Panc1 (cell line): ENCODE measurements at regions not wholly inside any gene's neighbourhood (a gene's known extent, or its start where the extent isn't known, plus 50 kb on each side); places are given as distances from the start of the nearest gene placed in this dataset.

Experiments
- ATAC-seq: fragments of 200-7000 bp; cut with Tn5 transposase; 2 replicates; pipeline ENCODE4 v1.9.1; 2020; ENCODE audit warnings: mild to moderate bottlenecking, moderate library complexity
- BruUV-seq: library from RNA; stranded (reverse); fragments of 400-500 nt; replicated peaks from 2 replicates; lab custom pipeline; 2021; lab: Mats Ljungman, UMichigan
- CTCF ChIA-PET: fragments of 300-600 bp; sonication (Branson Sonifier 250); formaldehyde crosslinking; loops from one replicate; lab custom pipeline; 2022; ENCODE audit warnings: antibody characterized with exemption; lab: Charles Lee
- POLR2A ChIA-PET: fragments of 300-600 bp; sonication (Branson Sonifier 250); formaldehyde crosslinking; loops from one replicate; lab custom pipeline; 2022; ENCODE audit warnings: antibody characterized with exemption; lab: Charles Lee
- DNase-seq: peaks from one replicate; pipeline ENCODE4 v3.0.0-alpha.2; 2010; ENCODE audit warnings: low read depth, low spot score
- H3K27ac ChIP-seq: 2 replicates; pipeline ENCODE4 v1.5.1; 2011; ENCODE audit warnings: mild to moderate bottlenecking, low read length, inconsistent platforms
- H3K27me3 ChIP-seq: fragments of 200-500 bp; sonication (Bioruptor generic); 2 replicates; pipeline ENCODE4 v1.6.0; 2014; ENCODE audit warnings: low read length, inconsistent platforms; ENCODE audit not compliant: control insufficient read depth, insufficient read depth
- H3K36me3 ChIP-seq: fragments of 200-500 bp; sonication (Bioruptor generic); 2 replicates; pipeline ENCODE4 v1.5.1; 2014; ENCODE audit warnings: inconsistent platforms, mild to moderate bottlenecking, low read length, moderate library complexity; ENCODE audit not compliant: control insufficient read depth, insufficient read depth
- H3K4me1 ChIP-seq: 2 replicates; pipeline ENCODE4 v1.5.1; 2011; ENCODE audit warnings: inconsistent platforms, mild to moderate bottlenecking, low read length, moderate library complexity; ENCODE audit not compliant: control insufficient read depth, insufficient read depth
- H3K4me3 ChIP-seq, 2 experiments: 2 replicates each; pipeline ENCODE4 v1.5.1; 2011 to 2012; ENCODE audit warnings: low read depth in 2 of 2, low read length in 2 of 2, mild to moderate bottlenecking in 2 of 2, inconsistent platforms in 1 of 2, moderate library complexity in 1 of 2
- H3K9me3 ChIP-seq: fragments of 200-500 bp; sonication (Bioruptor generic); 2 replicates; pipeline ENCODE4 v1.5.1; 2014; ENCODE audit warnings: low read depth, mild to moderate bottlenecking, inconsistent platforms, low read length, moderate library complexity; ENCODE audit not compliant: control insufficient read depth, insufficient read depth
- CTCF ChIP-seq: fragments of 450-650 bp; IDR thresholded peaks from 2 replicates; pipeline ENCODE4 v1.5.1; 2017; ENCODE audit warnings: mild to moderate bottlenecking
- POLR2AphosphoS5 ChIP-seq: IDR thresholded peaks from 2 replicates; pipeline ENCODE4 v1.6.1; 2012; ENCODE audit warnings: mild to moderate bottlenecking, low read depth, low read length, moderate library complexity
- SIN3A ChIP-seq: IDR thresholded peaks from 2 replicates; pipeline ENCODE4 v1.6.1; 2012; ENCODE audit warnings: low read depth, mild to moderate bottlenecking, low read length, moderate library complexity, borderline replicate concordance; ENCODE audit not compliant: insufficient read depth
- TCF7L2 ChIP-seq: IDR thresholded peaks from 2 replicates; pipeline ENCODE4 v1.6.1; 2011; ENCODE audit warnings: mild to moderate bottlenecking, low read depth, low read length, inconsistent platforms
- in situ Hi-C: cut with HindIII; loops from 2 replicates; pipeline ENCODE4 v1.10.0; 2016; ENCODE audit warnings: low sequenced_read_pairs, low pct_unique_long_range_greater_than_20kb
- intact Hi-C: fragments of 100-400 bp; cut with micrococcal nuclease; formaldehyde crosslinking; loops from one replicate; pipeline ENCODE4 v1.10.0; 2022; ENCODE audit not compliant: unreplicated experiment
- TF ChIP-seq, protein P1 (sequence below), 2 experiments: IDR thresholded peaks; 2 replicates each; pipeline ENCODE4 v1.6.1; 2011 to 2012; ENCODE audit warnings: low read depth in 2 of 2, control low read depth in 1 of 2, low read length in 1 of 2, mild to moderate bottlenecking in 1 of 2, moderate library complexity in 1 of 2; ENCODE audit not compliant: insufficient read depth in 1 of 2

- intact Hi-C loops = no loop called here
- in situ Hi-C loops = no loop called here
- ATAC-seq = no peak
- POLR2A ChIA-PET = no interaction called here
- Histone ChIP-seq H3K36me3 (no peaks in the 10 kb centered on the region), H3K9me3 (no peaks in the 10 kb centered on the region), H3K4me1 (no peaks in the 10 kb centered on the region), H3K27ac (no peak overlapping the region), H3K4me3 (no peak overlapping the region), H3K27me3 (no peaks in the 10 kb centered on the region)
- CTCF ChIA-PET = interaction anchor here (0.7 kb wide), 1 partner anchor 11 kb away, joined by 14 read pairs; no protein-coding TSS in a partner anchor
- no TSS peak for BruUV-seq
- no peak for DNase-seq
- TF ChIP-seq POLR2AphosphoS5 (no peak), SIN3A (no peak), TCF7L2 (no peak), CTCF (no peak)
- TF ChIP-seq, protein P1, sequence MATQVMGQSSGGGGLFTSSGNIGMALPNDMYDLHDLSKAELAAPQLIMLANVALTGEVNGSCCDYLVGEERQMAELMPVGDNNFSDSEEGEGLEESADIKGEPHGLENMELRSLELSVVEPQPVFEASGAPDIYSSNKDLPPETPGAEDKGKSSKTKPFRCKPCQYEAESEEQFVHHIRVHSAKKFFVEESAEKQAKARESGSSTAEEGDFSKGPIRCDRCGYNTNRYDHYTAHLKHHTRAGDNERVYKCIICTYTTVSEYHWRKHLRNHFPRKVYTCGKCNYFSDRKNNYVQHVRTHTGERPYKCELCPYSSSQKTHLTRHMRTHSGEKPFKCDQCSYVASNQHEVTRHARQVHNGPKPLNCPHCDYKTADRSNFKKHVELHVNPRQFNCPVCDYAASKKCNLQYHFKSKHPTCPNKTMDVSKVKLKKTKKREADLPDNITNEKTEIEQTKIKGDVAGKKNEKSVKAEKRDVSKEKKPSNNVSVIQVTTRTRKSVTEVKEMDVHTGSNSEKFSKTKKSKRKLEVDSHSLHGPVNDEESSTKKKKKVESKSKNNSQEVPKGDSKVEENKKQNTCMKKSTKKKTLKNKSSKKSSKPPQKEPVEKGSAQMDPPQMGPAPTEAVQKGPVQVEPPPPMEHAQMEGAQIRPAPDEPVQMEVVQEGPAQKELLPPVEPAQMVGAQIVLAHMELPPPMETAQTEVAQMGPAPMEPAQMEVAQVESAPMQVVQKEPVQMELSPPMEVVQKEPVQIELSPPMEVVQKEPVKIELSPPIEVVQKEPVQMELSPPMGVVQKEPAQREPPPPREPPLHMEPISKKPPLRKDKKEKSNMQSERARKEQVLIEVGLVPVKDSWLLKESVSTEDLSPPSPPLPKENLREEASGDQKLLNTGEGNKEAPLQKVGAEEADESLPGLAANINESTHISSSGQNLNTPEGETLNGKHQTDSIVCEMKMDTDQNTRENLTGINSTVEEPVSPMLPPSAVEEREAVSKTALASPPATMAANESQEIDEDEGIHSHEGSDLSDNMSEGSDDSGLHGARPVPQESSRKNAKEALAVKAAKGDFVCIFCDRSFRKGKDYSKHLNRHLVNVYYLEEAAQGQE (IDR thresholded peaks at IDR 0.05; ENCODE audit: insufficient read depth in 1 of 2, low read depth in 2 of 2, low read length in 1 of 2) = no peak
Measured at GRCh38 chr4:123823244-123823643, 426.6 kb downstream of the SPRY1 start.

GRCh38 chr4:123824524-123824923 lies 427.9 kb downstream of the SPRY1 start:
- Histone ChIP-seq H3K36me3 (no peaks in the 10 kb centered on the region), H3K27me3 (no peaks in the 10 kb centered on the region), H3K4me1 (no peaks in the 10 kb centered on the region), H3K27ac (no peak overlapping the region; the same call in 1 of the 2 replicates), H3K9me3 (no peaks in the 10 kb centered on the region), H3K4me3 (no peak overlapping the region)
- DNase-seq (no peak), ATAC-seq (no peak)
- TF ChIP-seq, protein P1 (IDR thresholded peaks at IDR 0.05; ENCODE audit: insufficient read depth in 1 of 2, low read depth in 2 of 2, low read length in 1 of 2) = no peak
- no peak for TF ChIP-seq SIN3A
- TF ChIP-seq TCF7L2 = no peak
- no peak for TF ChIP-seq POLR2AphosphoS5
- no peak for TF ChIP-seq CTCF
- intact Hi-C loops = no loop called here
- BruUV-seq = no TSS peak
- CTCF ChIA-PET = no interaction called here
- POLR2A ChIA-PET = no interaction called here
- in situ Hi-C loops = no loop called here
